T-helper 2 cell treated with Interferon-gamma antibody and Interleukin-4, amounts not matched to agents 5 μg/mL and 100 μg/mL, for 36 hours (primary cell): ENCODE measurements at regions not wholly inside any gene's neighbourhood (a gene's known extent, or its start where the extent isn't known, plus 50 kb on each side); places are given as distances from the start of the nearest gene placed in this dataset.

ENCODE experiments used
- DNase-seq: peaks from one replicate; pipeline ENCODE4 v3.0.0; 2021; ENCODE audit warnings: low spot score
- H3K27ac Mint-ChIP-seq: one replicate; pipeline ENCODE4 v1.8.0; 2021; ENCODE audit warnings: mild to moderate bottlenecking, mixed read lengths
- H3K27me3 Mint-ChIP-seq: one replicate; pipeline ENCODE4 v1.8.0; 2021; ENCODE audit warnings: low read depth, mixed read lengths
- H3K36me3 Mint-ChIP-seq: one replicate; pipeline ENCODE4 v1.8.0; 2021; ENCODE audit warnings: low read depth, mixed read lengths
- H3K4me1 Mint-ChIP-seq: one replicate; pipeline ENCODE4 v1.8.0; 2021; ENCODE audit warnings: low read depth, mixed read lengths
- H3K4me3 Mint-ChIP-seq: one replicate; pipeline ENCODE4 v1.8.0; 2022; ENCODE audit warnings: mild to moderate bottlenecking, moderate library complexity, mixed read lengths
- H3K9me3 Mint-ChIP-seq: one replicate; pipeline ENCODE4 v1.8.0; 2021; ENCODE audit warnings: mixed read lengths

DNA sequence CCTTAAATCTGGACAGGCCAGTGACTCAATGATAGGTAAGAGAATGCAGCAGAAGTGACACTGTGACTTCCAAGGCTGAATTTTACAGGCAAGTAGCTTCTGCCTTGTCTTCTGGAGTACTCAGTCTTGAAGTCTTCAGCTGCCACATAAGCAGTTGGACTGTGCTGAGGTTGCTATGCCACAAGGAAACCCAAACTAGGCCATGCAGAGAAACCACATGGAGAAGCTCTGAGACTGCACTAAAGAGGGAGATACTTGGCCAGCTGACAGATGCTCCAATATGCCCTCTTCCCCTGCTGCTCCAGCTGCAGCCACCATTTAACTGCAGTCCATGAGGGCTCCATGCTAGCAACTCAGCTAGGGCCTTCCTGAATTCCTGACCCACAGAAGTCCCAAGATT lies 119.4 kb upstream of the GADL1 start:
- Mint-ChIP-seq H3K27me3 (peaks cover 3% of the 10 kb centered on the region), H3K4me1 (peaks cover 3% of the 10 kb centered on the region), H3K27ac (no peak overlapping the region), H3K9me3 (peaks cover 3% of the 10 kb centered on the region), H3K4me3 (no peak overlapping the region), H3K36me3 (no peaks in the 10 kb centered on the region)
- DNase-seq = no peak

DNA sequence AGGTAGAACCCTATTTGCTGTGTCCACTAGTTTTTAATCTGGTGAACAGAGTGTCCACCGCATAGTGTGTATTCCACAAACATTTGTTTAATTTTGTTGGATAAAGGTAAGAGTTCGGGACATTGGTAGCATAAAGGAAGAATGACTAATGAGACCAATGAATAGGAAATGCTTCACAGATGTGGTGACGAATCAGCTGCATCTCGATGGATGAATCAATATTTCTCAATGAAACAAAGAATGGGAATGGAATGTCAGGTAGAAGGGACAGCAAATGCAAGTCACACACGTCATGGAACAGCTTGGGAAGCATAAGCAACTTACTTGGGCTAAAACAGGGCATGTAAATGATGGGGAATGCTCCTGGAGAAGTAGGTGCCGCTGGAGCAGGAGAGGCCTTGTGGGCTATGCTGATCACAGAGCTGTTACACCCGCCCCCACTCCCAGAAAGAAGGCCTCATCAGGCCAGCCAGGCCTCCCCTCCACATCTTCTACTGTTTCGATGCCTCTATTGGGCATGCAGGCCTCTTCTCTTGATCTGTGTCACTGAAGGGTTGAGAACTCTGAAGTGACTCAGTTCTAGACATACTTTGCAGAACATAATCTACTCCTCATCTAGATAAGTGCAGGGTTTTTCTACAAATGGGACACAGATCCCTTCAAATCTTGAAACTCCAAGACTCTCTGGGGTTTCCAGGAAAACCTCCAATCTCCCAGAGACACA lies 120.0 kb upstream of the GADL1 start:
- Mint-ChIP-seq H3K9me3 (no peaks in the 10 kb centered on the region), H3K36me3 (no peaks in the 10 kb centered on the region), H3K27me3 (peaks cover 5% of the 10 kb centered on the region), H3K4me1 (no peaks in the 10 kb centered on the region), H3K27ac (no peak overlapping the region), H3K4me3 (no peak overlapping the region)
- DNase-seq = peak; percentile 18

DNA sequence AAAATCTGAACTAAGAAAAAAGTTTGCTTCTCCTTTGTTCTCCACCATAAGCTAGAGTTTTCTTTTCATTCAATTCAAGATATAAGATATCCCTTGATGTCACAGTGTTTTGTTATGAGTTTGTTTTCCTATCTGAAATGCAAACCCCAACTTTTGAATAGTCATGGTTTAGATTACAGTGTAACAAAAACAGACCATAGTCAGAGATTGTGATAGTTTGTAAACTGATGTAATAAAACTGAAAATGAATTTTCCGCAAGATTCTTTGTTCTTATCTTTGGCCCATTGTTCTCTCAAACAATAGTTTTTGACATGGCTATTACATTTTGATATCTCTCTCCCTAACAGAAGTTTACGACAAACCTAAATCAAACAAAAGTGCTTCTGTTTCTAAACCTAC lies 121.7 kb upstream of the GADL1 start:
- Mint-ChIP-seq H3K27me3 (peaks cover 3% of the 10 kb centered on the region), H3K27ac (no peak overlapping the region), H3K4me3 (no peak overlapping the region), H3K36me3 (no peaks in the 10 kb centered on the region), H3K9me3 (no peaks in the 10 kb centered on the region), H3K4me1 (no peaks in the 10 kb centered on the region)
- no peak for DNase-seq

DNA sequence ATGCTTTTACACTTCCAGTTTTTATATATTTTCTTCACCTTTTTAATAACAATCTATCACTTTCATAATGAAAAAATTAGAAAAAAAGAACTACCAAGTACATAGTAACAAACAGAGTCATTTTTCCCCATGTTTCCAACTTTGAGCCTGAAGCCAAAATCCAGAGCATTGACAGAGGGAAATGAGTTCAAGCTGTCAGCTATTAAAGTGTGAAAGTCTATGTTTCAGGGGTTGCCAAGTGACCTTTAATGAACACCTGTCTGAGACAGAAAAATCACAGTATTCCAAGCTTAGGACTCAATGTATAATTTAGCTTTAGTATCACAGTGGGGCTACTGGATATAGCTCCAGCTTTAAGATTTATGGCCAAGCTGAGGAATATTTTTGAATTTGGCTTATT lies 128.3 kb upstream of the GADL1 start:
- peaks cover 4% of the 10 kb centered on the region for H3K9me3 Mint-ChIP-seq
- DNase-seq = no peak
- no peak overlapping the region for H3K27ac Mint-ChIP-seq
- no peaks in the 10 kb centered on the region for H3K36me3 Mint-ChIP-seq
- H3K27me3 Mint-ChIP-seq = peaks cover 3% of the 10 kb centered on the region
- H3K4me3 Mint-ChIP-seq = no peak overlapping the region
- H3K4me1 Mint-ChIP-seq = no peaks in the 10 kb centered on the region

DNA sequence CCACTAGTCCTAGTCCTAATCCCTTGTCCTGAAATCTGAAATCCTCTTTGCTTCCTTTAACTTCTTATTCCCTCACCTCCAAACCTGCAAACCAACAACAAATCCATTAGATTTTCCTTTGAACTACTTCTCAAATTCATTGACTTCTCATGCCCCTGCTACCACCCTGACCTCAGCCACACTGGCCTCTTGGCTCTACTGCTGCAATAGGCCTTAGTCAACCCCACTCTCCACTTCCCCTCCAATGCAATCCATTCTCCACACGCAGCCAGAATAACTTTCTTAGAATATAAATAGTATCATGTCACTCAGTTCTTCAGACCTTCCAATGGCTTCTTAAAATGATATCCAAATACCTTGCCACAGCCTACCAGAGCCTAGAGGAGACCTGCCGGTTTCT lies 131.1 kb upstream of the GADL1 start:
- H3K27me3 Mint-ChIP-seq = no peaks in the 10 kb centered on the region
- no peak overlapping the region for H3K27ac Mint-ChIP-seq
- H3K36me3 Mint-ChIP-seq = peaks cover 2% of the 10 kb centered on the region
- no peaks in the 10 kb centered on the region for H3K4me1 Mint-ChIP-seq
- DNase-seq = no peak
- H3K4me3 Mint-ChIP-seq = no peak overlapping the region
- peaks cover 10% of the 10 kb centered on the region for H3K9me3 Mint-ChIP-seq

DNA sequence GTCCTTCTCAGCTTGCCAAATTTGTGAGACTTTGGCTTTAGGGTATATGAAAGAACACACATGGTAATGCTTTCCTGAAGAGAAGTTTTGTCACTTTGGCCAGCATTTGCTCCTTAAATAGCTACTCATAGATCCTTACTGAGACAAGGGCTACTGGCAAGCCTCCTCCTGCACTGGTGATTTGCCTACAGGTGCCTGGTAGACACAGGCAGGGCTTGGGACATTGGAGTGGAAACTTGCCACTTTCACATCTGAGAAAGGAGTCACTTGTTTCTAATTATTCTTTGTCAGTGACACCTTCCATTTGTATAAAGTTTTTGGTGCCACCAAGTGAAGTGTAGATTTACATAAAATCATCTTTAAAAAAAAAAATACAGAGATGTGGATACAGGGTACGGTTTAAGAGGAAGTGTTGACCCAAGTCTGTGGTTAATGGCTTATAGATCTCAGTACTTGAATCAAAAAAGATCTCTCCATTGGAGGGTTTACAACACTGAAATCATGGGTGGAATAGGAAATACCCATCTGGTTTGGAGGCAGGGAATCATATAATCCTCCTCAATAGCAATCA lies 132.8 kb upstream of the GADL1 start:
- no peak for DNase-seq
- Mint-ChIP-seq H3K9me3 (peaks cover 10% of the 10 kb centered on the region), H3K27me3 (no peaks in the 10 kb centered on the region), H3K4me3 (no peak overlapping the region), H3K4me1 (no peaks in the 10 kb centered on the region), H3K36me3 (peaks cover 2% of the 10 kb centered on the region), H3K27ac (no peak overlapping the region)

DNA sequence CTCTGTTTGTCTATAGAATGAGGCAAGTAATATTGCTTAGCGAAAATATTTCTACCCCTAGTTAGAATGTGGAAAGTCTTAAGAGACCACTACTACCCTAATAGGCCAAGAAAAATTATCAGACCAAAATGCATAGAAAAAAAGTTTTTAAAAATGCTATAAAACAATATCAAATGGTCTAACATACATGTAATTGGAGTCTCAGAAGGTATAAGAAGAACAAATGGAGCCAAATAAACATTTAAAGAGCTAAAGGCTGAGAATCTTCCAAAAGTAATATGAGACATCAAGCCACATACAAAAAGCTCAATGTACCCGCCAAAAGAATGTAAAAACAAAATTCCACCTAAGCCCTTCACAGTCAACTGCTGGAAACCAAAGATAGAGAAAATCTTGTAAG lies 133.5 kb upstream of the GADL1 start:
- Mint-ChIP-seq H3K36me3 (peaks cover 2% of the 10 kb centered on the region), H3K9me3 (peaks cover 10% of the 10 kb centered on the region), H3K4me3 (no peak overlapping the region), H3K4me1 (no peaks in the 10 kb centered on the region), H3K27me3 (no peaks in the 10 kb centered on the region), H3K27ac (no peak overlapping the region)
- DNase-seq = no peak

DNA sequence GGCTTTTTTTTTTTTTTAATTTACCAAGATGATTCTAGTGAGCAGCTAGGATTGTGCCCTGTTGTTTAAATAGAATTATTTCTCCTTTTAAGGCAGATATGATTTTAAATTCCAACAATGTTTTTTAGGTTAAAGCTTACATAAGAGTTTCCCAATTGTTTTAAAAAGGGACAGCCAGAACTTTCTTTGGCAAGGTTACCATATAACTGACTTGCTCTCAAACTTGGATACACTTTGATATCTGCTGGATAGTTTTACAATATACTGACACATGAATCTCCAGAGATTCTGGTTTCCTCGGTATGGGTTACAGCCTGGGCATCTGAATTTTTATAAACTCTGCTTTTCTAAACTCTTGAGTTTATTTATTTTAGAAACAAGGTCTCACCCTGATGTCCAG lies 134.3 kb upstream of the GADL1 start:
- no peak for DNase-seq
- no peaks in the 10 kb centered on the region for H3K27me3 Mint-ChIP-seq
- H3K4me1 Mint-ChIP-seq = no peaks in the 10 kb centered on the region
- H3K4me3 Mint-ChIP-seq = no peak overlapping the region
- no peak overlapping the region for H3K27ac Mint-ChIP-seq
- H3K36me3 Mint-ChIP-seq = peaks cover 2% of the 10 kb centered on the region
- H3K9me3 Mint-ChIP-seq = peaks cover 10% of the 10 kb centered on the region

DNA sequence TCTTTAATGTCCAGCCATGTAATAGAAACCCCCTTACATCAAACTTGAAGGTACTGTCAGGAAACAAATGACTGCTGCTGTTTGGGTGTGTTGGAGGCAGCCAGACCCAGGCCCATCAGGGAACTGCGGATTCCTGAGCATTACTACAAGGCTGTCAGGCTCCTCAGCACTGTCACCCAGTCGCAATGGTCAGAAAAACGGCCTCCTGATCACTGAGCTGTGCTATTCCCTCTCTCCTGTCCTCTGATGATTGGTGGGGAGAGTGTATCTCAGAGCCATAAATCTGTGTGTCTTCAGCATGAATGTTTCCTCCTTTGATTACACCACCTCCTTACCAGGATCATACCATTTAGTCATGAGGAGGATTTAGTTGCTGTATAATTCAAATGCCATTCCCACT lies 135.2 kb upstream of the GADL1 start:
- H3K27ac Mint-ChIP-seq = no peak overlapping the region
- no peak overlapping the region for H3K4me3 Mint-ChIP-seq
- peaks cover 10% of the 10 kb centered on the region for H3K9me3 Mint-ChIP-seq
- H3K4me1 Mint-ChIP-seq = no peaks in the 10 kb centered on the region
- H3K36me3 Mint-ChIP-seq = peaks cover 2% of the 10 kb centered on the region
- no peak for DNase-seq
- no peaks in the 10 kb centered on the region for H3K27me3 Mint-ChIP-seq

DNA sequence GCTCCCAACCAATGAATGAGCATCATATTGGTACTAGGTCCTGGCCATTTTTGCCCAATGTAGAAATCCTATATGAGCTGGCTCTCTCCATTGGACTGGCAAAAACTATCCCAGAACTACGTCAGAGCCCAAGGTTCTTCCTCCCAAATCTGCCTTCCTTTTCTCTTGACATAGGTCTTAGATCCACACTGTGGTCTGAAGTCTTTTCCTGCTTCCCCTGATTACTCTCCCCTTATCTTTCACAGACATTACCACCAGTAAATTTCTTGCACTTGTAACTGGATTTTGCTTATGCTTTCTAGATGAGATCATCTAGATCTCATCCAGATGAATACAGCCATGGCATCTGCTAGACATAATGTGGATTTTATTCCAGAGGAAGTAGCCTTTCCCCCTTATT lies 141.2 kb upstream of the GADL1 start:
- Mint-ChIP-seq H3K4me1 (no peaks in the 10 kb centered on the region), H3K4me3 (no peak overlapping the region), H3K27me3 (peaks cover 3% of the 10 kb centered on the region), H3K9me3 (no peaks in the 10 kb centered on the region), H3K27ac (no peak overlapping the region), H3K36me3 (no peaks in the 10 kb centered on the region)
- DNase-seq = no peak

DNA sequence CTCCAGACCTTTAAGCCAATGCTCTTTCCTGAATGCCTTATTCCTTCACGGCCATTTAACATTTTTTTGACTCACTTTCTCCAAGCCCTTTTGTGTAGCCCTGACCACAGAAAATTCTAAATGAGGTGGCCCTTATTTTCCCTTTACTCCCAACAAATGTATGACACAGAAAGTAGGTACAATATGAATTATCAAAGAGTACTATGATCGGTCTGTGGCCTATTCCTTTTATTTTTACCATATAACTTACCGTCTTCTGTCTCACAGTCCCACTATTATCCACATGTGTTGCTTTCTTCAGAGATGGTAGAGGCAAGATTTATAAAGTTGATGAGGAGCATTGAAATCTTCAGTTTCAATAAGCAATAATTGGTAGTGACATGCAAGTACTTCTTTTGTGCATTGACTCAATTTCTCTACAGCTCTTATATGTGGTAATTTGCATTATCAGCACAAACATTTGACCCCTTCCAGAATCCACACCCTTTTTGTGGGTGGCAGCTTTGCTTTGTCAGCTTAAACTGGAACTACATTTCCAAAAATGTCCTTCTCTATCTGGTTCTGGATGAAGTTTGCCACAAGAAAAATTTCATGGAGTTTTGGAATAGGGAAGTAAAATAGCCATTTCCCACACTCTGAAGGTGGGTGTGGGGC lies 143.8 kb upstream of the GADL1 start:
- no peaks in the 10 kb centered on the region for H3K36me3 Mint-ChIP-seq

DNA sequence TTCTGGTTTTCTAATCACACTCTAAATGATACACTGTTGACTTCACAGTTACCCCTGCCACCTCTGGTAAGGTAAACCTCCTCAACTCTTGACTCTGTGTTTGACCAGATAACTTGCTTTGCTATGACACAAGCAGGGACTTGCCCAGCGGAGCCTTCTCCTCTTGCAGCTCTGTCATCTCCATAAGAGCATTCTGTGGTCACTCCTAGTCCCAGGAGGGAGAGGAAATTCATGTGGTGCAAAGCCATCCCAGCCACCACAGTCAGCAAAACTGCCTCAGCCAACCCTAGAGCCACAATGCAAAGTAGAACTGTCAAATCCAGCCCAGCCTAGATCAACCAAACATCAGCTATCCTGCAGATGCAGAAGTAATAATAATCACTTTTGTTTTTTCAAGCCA lies 144.7 kb upstream of the GADL1 start:
- Mint-ChIP-seq H3K9me3 (no peaks in the 10 kb centered on the region), H3K36me3 (no peaks in the 10 kb centered on the region), H3K4me1 (no peaks in the 10 kb centered on the region), H3K4me3 (no peak overlapping the region), H3K27me3 (peaks cover 3% of the 10 kb centered on the region), H3K27ac (no peak overlapping the region)
- DNase-seq = no peak

More for the DNA sequence above, 143.8 kb upstream of the GADL1 start:
- no peaks in the 10 kb centered on the region for H3K4me1 Mint-ChIP-seq
- no peaks in the 10 kb centered on the region for H3K9me3 Mint-ChIP-seq
- no peak overlapping the region for H3K4me3 Mint-ChIP-seq
- DNase-seq = no peak
- peaks cover 3% of the 10 kb centered on the region for H3K27me3 Mint-ChIP-seq
- no peak overlapping the region for H3K27ac Mint-ChIP-seq

DNA sequence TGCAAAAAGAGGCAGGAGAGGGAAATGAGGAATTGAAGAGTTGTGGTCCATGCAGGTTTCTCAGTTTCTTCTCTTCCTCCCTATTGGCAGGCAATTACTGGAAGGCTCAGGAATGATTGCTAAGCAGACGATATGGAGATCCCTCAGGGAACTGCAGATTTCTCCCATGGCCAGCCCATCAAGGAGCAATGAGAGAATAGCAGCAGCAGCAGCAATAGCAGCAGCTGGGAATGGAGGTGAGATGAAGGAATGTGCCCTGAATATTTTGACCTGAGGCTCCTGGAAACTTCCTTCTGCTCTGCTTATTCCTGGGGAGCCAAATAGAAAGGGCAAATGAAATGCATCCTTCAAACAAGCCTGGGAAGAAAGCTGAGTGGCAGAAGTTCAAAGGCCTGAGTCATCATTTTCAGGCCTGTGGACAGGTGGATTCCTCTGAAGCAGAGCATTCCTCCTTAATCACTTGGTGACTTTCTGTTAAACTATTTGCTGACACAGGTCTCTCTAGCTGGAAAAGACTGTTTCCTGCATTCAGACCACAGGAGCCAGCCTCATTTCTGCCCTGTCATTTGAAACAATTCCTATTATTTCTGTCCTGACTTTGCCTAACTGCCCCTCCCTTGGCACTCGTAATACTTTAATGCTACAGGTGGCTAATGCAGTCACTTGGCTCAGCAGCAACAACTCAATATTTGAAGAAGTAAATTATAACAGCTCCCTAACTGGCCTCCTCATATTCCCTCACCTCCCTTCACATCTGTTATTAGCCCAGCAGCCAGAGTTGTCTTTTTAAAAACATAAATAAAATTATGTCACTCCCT lies 146.9 kb upstream of the GADL1 start:
- no peak overlapping the region for H3K4me3 Mint-ChIP-seq
- no peak overlapping the region for H3K27ac Mint-ChIP-seq
- H3K4me1 Mint-ChIP-seq = no peaks in the 10 kb centered on the region
- no peak for DNase-seq
- H3K9me3 Mint-ChIP-seq = no peaks in the 10 kb centered on the region
- peaks cover 3% of the 10 kb centered on the region for H3K27me3 Mint-ChIP-seq
- no peaks in the 10 kb centered on the region for H3K36me3 Mint-ChIP-seq

DNA sequence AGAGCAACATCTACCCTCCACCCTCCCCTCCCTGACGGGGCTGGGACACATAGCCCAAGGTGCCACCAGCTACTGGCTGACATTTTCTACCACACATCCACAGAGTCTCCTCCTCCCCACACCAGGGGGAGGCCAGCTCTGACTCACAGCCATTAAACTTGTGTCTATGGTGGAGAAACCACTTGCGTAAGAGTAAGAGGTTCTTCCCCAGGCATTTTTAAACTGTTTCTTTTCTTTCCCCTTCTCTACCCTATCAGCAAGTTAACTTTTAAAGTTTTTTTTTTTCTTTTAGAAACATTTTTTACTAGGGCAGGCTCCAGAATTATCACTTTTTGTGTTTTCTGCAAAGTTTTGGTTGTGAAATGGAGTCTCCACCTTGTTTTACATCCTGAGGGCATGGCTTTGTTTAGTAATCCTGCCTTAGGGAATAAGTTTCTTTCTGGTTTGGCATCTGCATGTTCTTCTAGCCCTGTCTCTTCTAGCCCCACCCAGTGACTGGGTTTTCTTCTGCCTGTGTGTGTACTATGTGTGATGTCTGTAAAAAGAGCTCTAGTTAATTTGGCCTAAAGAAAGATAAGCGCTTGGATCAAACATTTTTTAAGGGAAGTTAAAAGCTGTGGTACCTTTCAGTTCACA lies 148.8 kb upstream of the GADL1 start:
- Mint-ChIP-seq H3K36me3 (no peaks in the 10 kb centered on the region), H3K4me3 (no peak overlapping the region), H3K27ac (no peak overlapping the region), H3K4me1 (no peaks in the 10 kb centered on the region), H3K9me3 (no peaks in the 10 kb centered on the region), H3K27me3 (no peaks in the 10 kb centered on the region)
- DNase-seq = no peak
